ENCODE measurements at regions not wholly inside any gene's neighbourhood (a gene's known extent, or its start where the extent isn't known, plus 50 kb on each side); places are given as distances from the start of the nearest gene placed in this dataset.

DNA sequence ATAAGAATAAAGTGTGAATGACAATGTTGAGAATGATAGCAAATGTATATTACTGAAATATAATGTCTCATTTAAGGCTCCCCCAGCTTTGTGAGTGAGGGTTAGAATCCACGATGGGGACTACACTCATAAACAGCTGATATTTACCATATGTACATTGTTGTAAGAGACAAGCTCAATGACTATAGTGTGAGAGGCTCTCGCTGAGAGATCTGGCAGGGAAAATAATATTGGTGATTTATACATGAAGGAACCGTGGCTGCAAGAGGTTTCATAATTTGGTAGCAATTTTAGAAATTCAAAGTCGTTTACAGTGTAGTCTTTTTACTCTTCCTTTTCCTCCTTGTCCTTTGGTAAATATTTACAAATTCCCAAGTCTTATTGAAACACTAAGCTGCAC lies 342.2 kb upstream of the AKR1E2 start:
- Mint-ChIP-seq H3K9me3 (no peaks in the 10 kb centered on the region), H3K27me3 (ENCODE audit: insufficient read depth) (no peaks in the 10 kb centered on the region; the same call in 1 of the 2 replicates), H3K4me1 (ENCODE audit: low read depth) (no peaks in the 10 kb centered on the region; the same call in 1 of the 2 replicates), H3K27ac (no peak overlapping the region), H3K36me3 (ENCODE audit: low read depth) (peaks cover 8% of the 10 kb centered on the region; the same call in 1 of the 2 replicates), H3K4me3 (no peak overlapping the region)
- TF ChIP-seq, protein P1, sequence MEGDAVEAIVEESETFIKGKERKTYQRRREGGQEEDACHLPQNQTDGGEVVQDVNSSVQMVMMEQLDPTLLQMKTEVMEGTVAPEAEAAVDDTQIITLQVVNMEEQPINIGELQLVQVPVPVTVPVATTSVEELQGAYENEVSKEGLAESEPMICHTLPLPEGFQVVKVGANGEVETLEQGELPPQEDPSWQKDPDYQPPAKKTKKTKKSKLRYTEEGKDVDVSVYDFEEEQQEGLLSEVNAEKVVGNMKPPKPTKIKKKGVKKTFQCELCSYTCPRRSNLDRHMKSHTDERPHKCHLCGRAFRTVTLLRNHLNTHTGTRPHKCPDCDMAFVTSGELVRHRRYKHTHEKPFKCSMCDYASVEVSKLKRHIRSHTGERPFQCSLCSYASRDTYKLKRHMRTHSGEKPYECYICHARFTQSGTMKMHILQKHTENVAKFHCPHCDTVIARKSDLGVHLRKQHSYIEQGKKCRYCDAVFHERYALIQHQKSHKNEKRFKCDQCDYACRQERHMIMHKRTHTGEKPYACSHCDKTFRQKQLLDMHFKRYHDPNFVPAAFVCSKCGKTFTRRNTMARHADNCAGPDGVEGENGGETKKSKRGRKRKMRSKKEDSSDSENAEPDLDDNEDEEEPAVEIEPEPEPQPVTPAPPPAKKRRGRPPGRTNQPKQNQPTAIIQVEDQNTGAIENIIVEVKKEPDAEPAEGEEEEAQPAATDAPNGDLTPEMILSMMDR (IDR thresholded peaks at IDR 0.05) = no peak
- no peak for DNase-seq

DNA sequence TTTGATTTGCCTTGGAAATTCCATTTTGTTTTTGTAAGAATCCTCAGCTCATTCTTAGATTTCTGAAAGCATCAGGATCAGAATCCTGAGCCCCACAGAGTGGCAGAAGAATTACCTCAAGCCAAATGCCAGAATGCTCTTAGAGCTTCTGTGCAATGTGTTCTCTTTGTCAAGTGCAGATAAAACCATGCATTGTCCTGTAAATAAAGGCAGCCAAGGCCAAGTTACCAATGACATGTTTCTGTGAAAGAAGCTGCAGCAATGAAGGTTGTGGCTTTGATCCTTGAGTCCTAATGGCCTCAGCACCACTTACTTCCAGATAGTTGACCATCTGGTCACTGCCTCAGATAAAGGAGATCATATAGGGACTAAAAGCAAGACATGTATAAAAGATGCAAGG lies 343.3 kb upstream of the AKR1E2 start:
- Mint-ChIP-seq H3K36me3 (ENCODE audit: low read depth) (peaks cover 5% of the 10 kb centered on the region; the same call in 1 of the 2 replicates), H3K27me3 (ENCODE audit: insufficient read depth) (no peaks in the 10 kb centered on the region; the same call in 1 of the 2 replicates), H3K4me3 (no peak overlapping the region), H3K27ac (no peak overlapping the region), H3K4me1 (ENCODE audit: low read depth) (no peaks in the 10 kb centered on the region; the same call in 1 of the 2 replicates), H3K9me3 (no peaks in the 10 kb centered on the region)
- no peak for DNase-seq
- TF ChIP-seq, protein P1 (IDR thresholded peaks at IDR 0.05) = no peak

DNA sequence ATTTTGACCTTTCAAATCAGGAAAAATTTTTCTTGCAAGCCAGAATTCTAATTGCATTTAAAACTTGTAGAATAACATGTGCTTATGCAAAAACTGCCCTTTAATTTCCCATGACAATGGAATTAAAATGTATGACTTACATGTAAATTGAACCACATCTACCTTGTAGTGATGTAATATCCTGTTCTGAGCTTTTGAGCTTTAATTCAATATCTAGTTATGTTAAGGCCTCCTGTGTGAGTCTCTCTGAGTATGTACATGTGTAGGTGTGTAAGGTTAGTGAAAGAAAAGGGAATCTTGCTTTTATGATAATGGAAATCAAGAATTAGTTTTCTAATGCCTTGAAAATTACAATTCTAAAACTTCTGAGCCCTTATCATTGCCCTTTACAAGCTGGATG lies 344.8 kb upstream of the AKR1E2 start:
- H3K36me3 Mint-ChIP-seq (ENCODE audit: low read depth) = peaks cover 7% of the 10 kb centered on the region; the same call in 1 of the 2 replicates
- TF ChIP-seq, protein P1 (IDR thresholded peaks at IDR 0.05) = no peak
- H3K4me3 Mint-ChIP-seq = no peak overlapping the region
- DNase-seq = no peak
- H3K9me3 Mint-ChIP-seq = no peaks in the 10 kb centered on the region
- H3K27ac Mint-ChIP-seq = no peak overlapping the region
- peaks cover 3% of the 10 kb centered on the region; the same call in 1 of the 2 replicates for H3K4me1 Mint-ChIP-seq (ENCODE audit: low read depth)
- no peaks in the 10 kb centered on the region; the same call in 1 of the 2 replicates for H3K27me3 Mint-ChIP-seq (ENCODE audit: insufficient read depth)

DNA sequence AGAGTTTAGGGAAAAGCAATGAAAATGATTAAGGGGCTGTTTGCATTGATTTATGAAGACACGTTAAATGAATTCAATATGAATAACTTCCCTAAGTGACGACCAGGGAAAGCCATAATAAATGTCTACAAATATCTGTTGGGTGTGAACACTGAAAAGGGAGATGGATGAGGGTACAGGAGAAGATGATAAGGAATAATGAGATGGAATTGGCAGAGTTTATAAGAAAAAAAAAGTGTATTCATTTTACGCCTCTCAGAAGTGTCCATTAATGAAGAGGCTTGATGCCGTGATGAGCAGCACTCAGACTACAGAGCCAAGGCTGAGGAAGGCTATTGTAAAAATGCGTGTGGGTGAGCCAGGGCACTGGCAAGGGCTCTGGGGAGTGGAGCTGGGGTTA lies 346.7 kb upstream of the AKR1E2 start:
- H3K36me3 Mint-ChIP-seq (ENCODE audit: low read depth) = peaks cover 8% of the 10 kb centered on the region; the same call in 1 of the 2 replicates
- no peak for DNase-seq
- TF ChIP-seq, protein P1 (IDR thresholded peaks at IDR 0.05) = no peak
- H3K27ac Mint-ChIP-seq = no peak overlapping the region
- H3K4me3 Mint-ChIP-seq = no peak overlapping the region
- peaks cover 17% of the 10 kb centered on the region for H3K4me1 Mint-ChIP-seq (ENCODE audit: low read depth)
- no peaks in the 10 kb centered on the region for H3K9me3 Mint-ChIP-seq
- H3K27me3 Mint-ChIP-seq (ENCODE audit: insufficient read depth) = no peaks in the 10 kb centered on the region; the same call in 1 of the 2 replicates

DNA sequence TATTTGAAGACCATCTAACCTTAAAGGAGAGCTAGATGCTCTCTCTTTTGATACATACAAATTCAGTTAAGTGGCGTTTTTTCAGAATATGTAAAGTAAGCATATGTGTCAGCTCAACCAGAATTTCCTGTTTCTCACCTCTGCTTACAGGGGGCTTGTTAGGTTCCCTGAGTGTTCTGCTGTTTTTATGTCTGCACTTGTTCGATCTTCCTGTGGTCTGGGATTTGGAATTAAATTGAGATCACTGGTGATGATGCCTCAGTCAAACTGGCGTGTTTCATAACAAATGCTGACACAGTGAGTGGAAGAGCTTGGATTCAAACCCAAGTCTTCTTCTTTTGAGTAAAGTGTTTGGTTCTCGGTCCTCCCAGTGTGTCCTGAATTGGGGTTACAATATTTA lies 348.3 kb upstream of the AKR1E2 start:
- DNase-seq = no peak
- Mint-ChIP-seq H3K4me3 (no peak overlapping the region), H3K27me3 (ENCODE audit: insufficient read depth) (no peaks in the 10 kb centered on the region; the same call in 1 of the 2 replicates), H3K27ac (no peak overlapping the region), H3K36me3 (ENCODE audit: low read depth) (peaks cover 8% of the 10 kb centered on the region; the same call in 1 of the 2 replicates), H3K9me3 (no peaks in the 10 kb centered on the region), H3K4me1 (ENCODE audit: low read depth) (peaks cover 30% of the 10 kb centered on the region)
- TF ChIP-seq, protein P1 (IDR thresholded peaks at IDR 0.05) = no peak

All from HFFc6 (cell line).